Pancreas (tissue), 10 donors: ENCODE measurements at regions not wholly inside any gene's neighbourhood (a gene's known extent, or its start where the extent isn't known, plus 50 kb on each side); places are given as distances from the start of the nearest gene placed in this dataset.
"Not testable (repeated sequence)": the region's sequence is repeated elsewhere in the genome, so short reads cannot be mapped to it uniquely, and the experiment has no call there.

Experiments
- ATAC-seq, 4 donors: fragments of 200-7000 bp; cut with Tn5 transposase; one replicate each; pipeline versions ENCODE4 v1.8.0 to v1.9.1; 2020; ENCODE audit warnings: mild to moderate bottlenecking in 4 of 4, moderate library complexity in 4 of 4
- DNase-seq, 6 donors: peaks; one replicate each; pipeline ENCODE4 v3.0.0-alpha.2; 2020
- FAIRE-seq: peaks from 2 replicates; lab custom pipeline; 2012; peaks lifted over from hg19 to GRCh38; lab: Jason Lieb, UNC
- H3K27ac ChIP-seq, 4 donors: fragments of 200-600 bp; sonication (generic); 1 replicate in 3 of 4; 2 replicates in 1 of 4; pipeline versions ENCODE4 v1.5.0 to v1.8.0; 2020
- H3K27me3 ChIP-seq, 4 donors: fragments of 200-600 bp; one replicate each; pipeline ENCODE4 v1.8.0; 2021
- H3K36me3 ChIP-seq, 3 donors: fragments of 200-600 bp; sonication (generic) in 1 of 3; one replicate each; pipeline versions ENCODE4 v1.5.0 to v1.8.0; 2020 to 2021
- H3K4me1 ChIP-seq, 3 donors: fragments of 200-600 bp; one replicate each; pipeline ENCODE4 v1.8.0; 2021
- H3K4me3 ChIP-seq, 4 donors: fragments of 200-600 bp; sonication (generic) in 2 of 4; one replicate each; pipeline versions ENCODE4 v1.5.0 to v1.8.0; 2020 to 2021
- H3K9me3 ChIP-seq, 4 donors: fragments of 200-600 bp; one replicate each; pipeline ENCODE4 v1.8.0; 2021
- CTCF ChIP-seq, 4 donors: fragments of 200-600 bp; sonication (generic) in 3 of 4; IDR thresholded peaks; one replicate each; pipeline versions ENCODE4 v1.5.0 to v1.8.0; 2021; ENCODE audit warnings: antibody characterized with exemption in 4 of 4
- WGBS, 2 donors: extraction: QIAGEN DNeasy Blood & Tissue Kit; methylation state at CpG; one replicate each; pipeline ENCODE4 v1.1.7; 2013; 5-methylcytosine and 5-hydroxymethylcytosine counted together
- intact Hi-C, 3 donors: fragments of 100-400 bp; cut with DNase I; formaldehyde crosslinking; loops; one replicate each; pipeline versions ENCODE4 v1.11.1 to v1.14.2; 2022
- donor health status: healthy with polysubstance abuse.
- donor health status: DM: no; HTN: no; CAD: no; lungs with moderate emphysema.
- donor health status: DM: no; HTN: no; CAD: no.
- donor health status: control.
- donor health status: control.
- donor health status: Bipolar disorder and iron deficiency.
- donor health status: DM: yes; HTN: yes; CAD: no.
- donor health status: DM: no; HTN: no; CAD: no.
- donor health status: DM: no; HTN: no; CAD: no.
- donor health status: DM: yes; HTN: yes; CAD: no.

GRCh38 chr6:25196464-25196863 lies 82.7 kb upstream of the CARMIL1 start:
- no peak for TF ChIP-seq CTCF (IDR thresholded peaks at IDR 0.05)
- Histone ChIP-seq H3K4me3 (no peak overlapping the region), H3K27me3 (no peaks in the 10 kb centered on the region), H3K36me3 (no peaks in the 10 kb centered on the region), H3K4me1 (no peaks in the 10 kb centered on the region), H3K9me3 (no peaks in the 10 kb centered on the region), H3K27ac (no peak overlapping the region)
- no peak for FAIRE-seq
- 76 to 86% methylated on average over 2 of the region's 2 CpGs for WGBS, 2 donors
- intact Hi-C loops = no loop called here
- no peak for DNase-seq
- ATAC-seq = no peak

DNA sequence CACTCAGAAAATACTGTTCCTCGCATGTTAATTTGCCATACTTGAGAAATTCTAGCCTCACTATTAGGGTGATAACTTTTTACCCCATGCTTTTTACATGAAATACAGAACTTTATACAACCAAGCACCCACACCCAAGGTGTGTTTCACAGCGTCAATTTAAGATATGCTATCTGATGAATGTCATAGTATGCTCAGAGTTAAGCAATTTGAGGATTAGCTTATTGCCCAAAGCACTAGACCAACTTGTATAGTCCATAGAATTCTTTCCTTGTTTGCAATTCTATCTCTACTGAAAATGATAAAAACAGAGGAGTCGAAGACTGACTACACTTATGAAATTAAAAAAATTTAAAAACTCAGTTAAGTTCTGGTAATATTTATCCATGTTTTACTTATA lies 82.1 kb upstream of the CARMIL1 start:
- TF ChIP-seq CTCF (IDR thresholded peaks at IDR 0.05) = no peak
- intact Hi-C loops = no loop called here
- no peaks in the 10 kb centered on the region for H3K9me3 ChIP-seq
- ATAC-seq (no peak), FAIRE-seq (no peak), DNase-seq (no peak)
- WGBS, 2 donors = 73 to 78% methylated on average over 3 of the region's 3 CpGs
- no peak overlapping the region for H3K27ac ChIP-seq
- no peaks in the 10 kb centered on the region for H3K36me3 ChIP-seq
- no peak overlapping the region for H3K4me3 ChIP-seq
- no peaks in the 10 kb centered on the region for H3K4me1 ChIP-seq
- H3K27me3 ChIP-seq = no peaks in the 10 kb centered on the region

DNA sequence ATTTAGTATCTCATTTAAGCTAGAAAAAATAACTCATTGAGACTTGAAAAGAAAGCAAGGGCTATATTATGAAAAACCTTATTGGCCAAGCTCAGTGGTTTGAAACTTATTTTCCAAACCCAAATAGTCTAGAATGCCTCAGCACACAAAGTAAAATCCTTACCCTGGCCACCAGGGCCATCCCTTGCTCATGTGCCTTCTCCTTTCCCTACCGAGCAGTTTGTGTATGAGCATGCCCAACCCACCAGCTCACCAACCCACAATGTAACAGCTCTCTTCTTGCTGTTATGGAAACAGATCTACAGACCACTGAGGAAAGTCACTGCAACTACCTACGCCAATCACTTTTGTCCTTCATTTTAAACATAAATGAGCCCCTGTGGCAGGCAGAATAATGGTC lies 79.6 kb upstream of the CARMIL1 start:
- Histone ChIP-seq H3K27ac (no peak overlapping the region), H3K9me3 (no peaks in the 10 kb centered on the region), H3K4me3 (no peak overlapping the region), H3K36me3 (no peaks in the 10 kb centered on the region), H3K4me1 (no peaks in the 10 kb centered on the region), H3K27me3 (no peaks in the 10 kb centered on the region)
- ATAC-seq = no peak
- 96 to 97% methylated on average over 2 of the region's 2 CpGs for WGBS, 2 donors
- no peak for TF ChIP-seq CTCF (IDR thresholded peaks at IDR 0.05)
- FAIRE-seq = no peak
- intact Hi-C loops = no loop called here
- DNase-seq = no peak

- Histone ChIP-seq H3K4me3 (no peak overlapping the region), H3K27me3 (no peaks in the 10 kb centered on the region), H3K27ac (no peak overlapping the region), H3K4me1 (no peaks in the 10 kb centered on the region), H3K9me3 (no peaks in the 10 kb centered on the region), H3K36me3 (no peaks in the 10 kb centered on the region)
- intact Hi-C loops = no loop called here
- DNase-seq = no peak
- FAIRE-seq = no peak
- ATAC-seq = no peak
- TF ChIP-seq CTCF (IDR thresholded peaks at IDR 0.05) = no peak
These were observed 76.7 kb upstream of the CARMIL1 start for GRCh38 chr6:25202504-25202903.

DNA sequence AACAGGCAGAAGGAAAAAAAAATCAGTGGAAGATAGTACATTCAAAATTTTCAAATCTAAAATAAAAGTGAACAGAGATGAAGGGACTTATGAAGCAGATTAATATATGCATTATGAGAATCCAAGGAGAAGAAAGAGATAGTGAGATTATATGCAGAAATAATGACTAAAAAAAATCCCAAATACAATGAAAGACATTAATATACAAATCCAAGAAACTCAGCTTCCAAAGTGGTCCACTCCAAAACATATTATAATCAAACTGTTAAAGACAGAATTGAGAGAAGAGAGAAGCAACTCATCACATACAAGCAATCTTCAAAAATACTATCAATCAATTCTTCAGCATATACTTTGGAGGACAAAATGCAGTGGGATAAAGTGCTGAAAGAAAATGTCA lies 73.5 kb upstream of the CARMIL1 start:
- DNase-seq = no peak
- Histone ChIP-seq H3K27ac (no peak overlapping the region), H3K4me1 (no peaks in the 10 kb centered on the region), H3K4me3 (no peak overlapping the region), H3K36me3 (no peaks in the 10 kb centered on the region), H3K9me3 (no peaks in the 10 kb centered on the region), H3K27me3 (no peaks in the 10 kb centered on the region)
- intact Hi-C loops = no loop called here
- no peak for FAIRE-seq
- no peak for TF ChIP-seq CTCF (IDR thresholded peaks at IDR 0.05)
- ATAC-seq = no peak

- H3K4me3 ChIP-seq, H3K27me3 ChIP-seq, H3K27ac ChIP-seq, H3K4me1 ChIP-seq, ATAC-seq, H3K9me3 ChIP-seq, FAIRE-seq, intact Hi-C loops, H3K36me3 ChIP-seq, DNase-seq: not testable (repeated sequence)
- WGBS, 2 donors = 35 to 40% methylated on average over 5 of the region's 5 CpGs
These were observed 71.6 kb upstream of the CARMIL1 start for GRCh38 chr6:25207453-25208155.
